ENCODE measurements at regions not wholly inside any gene's neighbourhood (a gene's known extent, or its start where the extent isn't known, plus 50 kb on each side); places are given as distances from the start of the nearest gene placed in this dataset.

DNA sequence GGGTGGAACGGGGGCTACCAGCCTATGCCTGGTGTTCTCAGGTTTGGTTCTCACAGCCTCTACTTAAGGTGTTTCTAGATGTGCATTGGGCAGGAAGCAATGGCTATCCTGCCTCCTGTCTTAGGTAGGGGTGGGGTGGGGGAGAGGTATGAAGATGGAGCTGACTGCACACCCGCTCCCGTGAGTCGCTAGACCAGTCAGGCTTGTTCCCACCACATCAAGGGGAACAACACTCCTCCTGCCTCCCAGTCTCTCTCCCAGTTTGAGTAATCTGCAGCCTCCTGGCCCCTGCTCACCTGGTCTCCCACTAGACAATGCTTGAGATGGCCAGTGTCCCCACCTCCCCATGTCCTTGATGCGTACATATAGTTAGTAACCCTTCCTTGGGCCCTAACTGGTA is 79.3 kb upstream of the TENM4 start:
- no peak for TF ChIP-seq SUZ12 (IDR thresholded peaks at IDR 0.05; ENCODE audit: extremely low read depth, insufficient read depth, insufficient read length)
- TF ChIP-seq ZNF274 (IDR thresholded peaks at IDR 0.05; ENCODE audit: low read depth, low read length) = no peak
- TF ChIP-seq YY1 (IDR thresholded peaks at IDR 0.05; ENCODE audit: insufficient read depth, insufficient read length) = no peak
